ENCODE measurements at regions not wholly inside any gene's neighbourhood (a gene's known extent, or its start where the extent isn't known, plus 50 kb on each side); places are given as distances from the start of the nearest gene placed in this dataset.

- no peak for TF ChIP-seq SPI1 (IDR thresholded peaks at IDR 0.05; ENCODE audit: borderline replicate concordance, low read depth)
- no peak for TF ChIP-seq GABPA (IDR thresholded peaks at IDR 0.05; ENCODE audit: low read depth)
- no peak for TF ChIP-seq POLR2AphosphoS5 (IDR thresholded peaks at IDR 0.05; ENCODE audit: low read depth)
- no peak for TF ChIP-seq CTCF (IDR thresholded peaks at IDR 0.05; ENCODE audit: insufficient read depth, low read length)
- TF ChIP-seq REST (IDR thresholded peaks at IDR 0.05; ENCODE audit: insufficient replicate concordance, low read depth) = no peak
- Histone ChIP-seq H3K4me3 (replicated peaks; ENCODE audit: insufficient read depth, low read length) (no peak overlapping the region), H3K27ac (replicated peaks) (no peak overlapping the region), H3K27me3 (ENCODE audit: insufficient read depth, poor library complexity, severe bottlenecking) (no peaks in the 10 kb centered on the region)
- no peak for DNase-seq (ENCODE audit: low read depth in 1 of 2, low spot score in 1 of 2)
Measured at GRCh38 chr15:62773369-62774165, 269.0 kb upstream of the TPM1 start.

GRCh38 chr15:62775932-62776331 is 266.6 kb upstream of the TPM1 start:
- DNase-seq (ENCODE audit: low read depth in 1 of 2, low spot score in 1 of 2) = no peak
- Histone ChIP-seq H3K27ac (replicated peaks) (no peak overlapping the region), H3K27me3 (ENCODE audit: insufficient read depth, poor library complexity, severe bottlenecking) (no peaks in the 10 kb centered on the region), H3K4me3 (replicated peaks; ENCODE audit: insufficient read depth, low read length) (no peak overlapping the region)
- TF ChIP-seq GABPA (IDR thresholded peaks at IDR 0.05; ENCODE audit: low read depth) (no peak), CTCF (IDR thresholded peaks at IDR 0.05; ENCODE audit: insufficient read depth, low read length) (no peak), POLR2AphosphoS5 (IDR thresholded peaks at IDR 0.05; ENCODE audit: low read depth) (no peak)

- DNase-seq (ENCODE audit: low read depth in 1 of 2, low spot score in 1 of 2) = no peak
- Histone ChIP-seq H3K27me3 (ENCODE audit: insufficient read depth, poor library complexity, severe bottlenecking) (no peaks in the 10 kb centered on the region), H3K27ac (replicated peaks) (no peak overlapping the region), H3K4me3 (replicated peaks; ENCODE audit: insufficient read depth, low read length) (no peak overlapping the region)
- TF ChIP-seq POLR2AphosphoS5 (IDR thresholded peaks at IDR 0.05; ENCODE audit: low read depth) (no peak), CTCF (IDR thresholded peaks at IDR 0.05; ENCODE audit: insufficient read depth, low read length) (no peak), GABPA (IDR thresholded peaks at IDR 0.05; ENCODE audit: low read depth) (no peak), REST (IDR thresholded peaks at IDR 0.05; ENCODE audit: insufficient replicate concordance, low read depth) (no peak), SPI1 (IDR thresholded peaks at IDR 0.05; ENCODE audit: borderline replicate concordance, low read depth) (no peak)
Measured at GRCh38 chr15:62777671-62778070, 264.9 kb upstream of the TPM1 start.
